WERI-Rb-1 (cell line): ENCODE measurements at regions not wholly inside any gene's neighbourhood (a gene's known extent, or its start where the extent isn't known, plus 50 kb on each side); places are given as distances from the start of the nearest gene placed in this dataset.

Experiments
- DNase-seq: peaks from one replicate; pipeline ENCODE4 v3.0.0-alpha.2; 2020
- H3K27ac ChIP-seq: fragments of 250-450 bp; sonication (Bioruptor Pico); 2 replicates; pipeline ENCODE4 v1.5.1; 2020; ENCODE audit warnings: mild to moderate bottlenecking, moderate library complexity
- H3K27me3 ChIP-seq: fragments of 250-450 bp; sonication (Bioruptor Pico); 2 replicates; pipeline ENCODE4 v1.5.1; 2021; ENCODE audit warnings: mild to moderate bottlenecking, low read depth, moderate library complexity; ENCODE audit not compliant: insufficient read depth, severe bottlenecking
- H3K36me3 ChIP-seq: fragments of 250-450 bp; sonication (Bioruptor Pico); 2 replicates; pipeline ENCODE4 v1.5.1; 2020; ENCODE audit warnings: mild to moderate bottlenecking, moderate library complexity
- H3K4me3 ChIP-seq: 2 replicates; pipeline ENCODE4 v1.5.1; 2011; ENCODE audit warnings: low read depth, mild to moderate bottlenecking, control low read depth, low read length
- H3K9me3 ChIP-seq: fragments of 250-450 bp; sonication (Bioruptor Pico); 2 replicates; pipeline ENCODE4 v1.5.1; 2021; ENCODE audit warnings: mild to moderate bottlenecking, moderate library complexity; ENCODE audit not compliant: severe bottlenecking
- CTCF ChIP-seq: IDR thresholded peaks from 2 replicates; pipeline ENCODE4 v1.5.1; 2011; ENCODE audit warnings: low read depth, mild to moderate bottlenecking, control low read depth, inconsistent platforms, low read length

GRCh38 chr6:140599916-140600315 lies 1225.5 kb upstream of the CITED2 start:
- no peak for TF ChIP-seq CTCF
- H3K4me3 ChIP-seq = no peak overlapping the region
- no peaks in the 10 kb centered on the region for H3K27me3 ChIP-seq
- no peaks in the 10 kb centered on the region for H3K9me3 ChIP-seq
- no peak for DNase-seq
- H3K27ac ChIP-seq = no peak overlapping the region
- no peaks in the 10 kb centered on the region for H3K36me3 ChIP-seq

- no peaks in the 10 kb centered on the region for H3K27me3 ChIP-seq
These were observed 1222.7 kb upstream of the CITED2 start for GRCh38 chr6:140597181-140597580.

GRCh38 chr6:140594806-140595128 lies 1220.3 kb upstream of the CITED2 start:
- no peak for DNase-seq
- TF ChIP-seq CTCF = no peak
- no peaks in the 10 kb centered on the region for H3K9me3 ChIP-seq
- H3K27me3 ChIP-seq = no peaks in the 10 kb centered on the region
- H3K36me3 ChIP-seq = no peaks in the 10 kb centered on the region
- H3K27ac ChIP-seq = no peak overlapping the region
- no peak overlapping the region for H3K4me3 ChIP-seq

More at GRCh38 chr6:140597181-140597580, 1222.7 kb upstream of the CITED2 start:
- Histone ChIP-seq H3K4me3 (no peak overlapping the region), H3K9me3 (no peaks in the 10 kb centered on the region), H3K36me3 (no peaks in the 10 kb centered on the region), H3K27ac (no peak overlapping the region)
- TF ChIP-seq CTCF = no peak
- no peak for DNase-seq

GRCh38 chr6:140592877-140593276 lies 1218.4 kb upstream of the CITED2 start:
- DNase-seq = no peak
- TF ChIP-seq CTCF = no peak
- Histone ChIP-seq H3K36me3 (no peaks in the 10 kb centered on the region), H3K9me3 (no peaks in the 10 kb centered on the region), H3K27me3 (no peaks in the 10 kb centered on the region), H3K4me3 (no peak overlapping the region), H3K27ac (no peak overlapping the region)

- no peaks in the 10 kb centered on the region for H3K27me3 ChIP-seq
- H3K9me3 ChIP-seq = no peaks in the 10 kb centered on the region
- no peak for DNase-seq
- no peak for TF ChIP-seq CTCF
- H3K4me3 ChIP-seq = no peak overlapping the region
- H3K27ac ChIP-seq = no peak overlapping the region
- no peaks in the 10 kb centered on the region for H3K36me3 ChIP-seq
These were observed 1216.2 kb upstream of the CITED2 start for GRCh38 chr6:140590641-140591040.

GRCh38 chr6:140586426-140587061 lies 1212.1 kb upstream of the CITED2 start:
- no peak for DNase-seq
- TF ChIP-seq CTCF = no peak
- Histone ChIP-seq H3K27ac (no peak overlapping the region), H3K36me3 (no peaks in the 10 kb centered on the region), H3K27me3 (no peaks in the 10 kb centered on the region), H3K9me3 (no peaks in the 10 kb centered on the region), H3K4me3 (no peak overlapping the region)
